HG03064 (cell line): ENCODE measurements at regions not wholly inside any gene's neighbourhood (a gene's known extent, or its start where the extent isn't known, plus 50 kb on each side); places are given as distances from the start of the nearest gene placed in this dataset.

Source experiments
- ATAC-seq: cut with Tn5 transposase; IDR thresholded peaks from one replicate; pipeline ENCODE4 v1.9.1; 2021; ENCODE audit warnings: low read depth; ENCODE audit not compliant: unreplicated experiment

DNA sequence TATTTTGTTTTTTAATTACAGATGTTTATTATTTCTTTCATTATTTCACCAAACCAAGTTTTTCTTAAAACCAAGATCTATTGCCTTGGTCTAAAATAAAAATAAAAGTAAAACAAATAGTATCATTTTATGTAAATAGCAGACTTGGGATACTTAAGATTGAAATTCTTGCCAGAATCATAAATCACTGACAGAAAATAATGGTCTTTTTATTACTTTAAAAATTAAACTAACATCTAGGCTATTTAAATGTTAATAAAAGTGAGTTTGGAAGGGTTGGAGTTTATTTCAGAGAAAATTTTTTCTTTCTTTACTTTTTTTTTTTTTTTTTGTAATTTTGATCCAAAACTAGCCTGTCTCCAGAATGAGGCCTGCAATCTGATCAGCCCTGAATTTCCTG lies 568.0 kb upstream of the IGFBP3 start:
- no peak for ATAC-seq

DNA sequence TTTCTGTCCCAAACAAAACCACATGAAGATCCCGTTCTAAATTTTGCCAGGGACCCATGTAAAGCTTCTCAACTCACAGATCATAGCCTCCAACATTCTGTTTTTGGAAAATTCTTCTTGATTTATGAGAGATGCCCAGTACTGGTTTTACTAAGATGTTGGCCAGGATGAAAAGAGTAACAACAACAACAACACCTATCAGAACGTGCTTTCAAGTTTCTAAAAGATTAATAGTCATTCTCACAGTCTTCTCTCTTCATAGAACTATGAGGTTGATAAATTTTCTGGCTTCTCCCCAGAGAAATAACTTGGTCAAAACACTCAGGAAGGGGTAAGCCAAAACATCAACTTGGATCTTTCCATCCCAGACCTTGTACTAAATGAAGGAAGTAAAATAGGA lies 567.5 kb upstream of the IGFBP3 start:
- ATAC-seq: no peak

DNA sequence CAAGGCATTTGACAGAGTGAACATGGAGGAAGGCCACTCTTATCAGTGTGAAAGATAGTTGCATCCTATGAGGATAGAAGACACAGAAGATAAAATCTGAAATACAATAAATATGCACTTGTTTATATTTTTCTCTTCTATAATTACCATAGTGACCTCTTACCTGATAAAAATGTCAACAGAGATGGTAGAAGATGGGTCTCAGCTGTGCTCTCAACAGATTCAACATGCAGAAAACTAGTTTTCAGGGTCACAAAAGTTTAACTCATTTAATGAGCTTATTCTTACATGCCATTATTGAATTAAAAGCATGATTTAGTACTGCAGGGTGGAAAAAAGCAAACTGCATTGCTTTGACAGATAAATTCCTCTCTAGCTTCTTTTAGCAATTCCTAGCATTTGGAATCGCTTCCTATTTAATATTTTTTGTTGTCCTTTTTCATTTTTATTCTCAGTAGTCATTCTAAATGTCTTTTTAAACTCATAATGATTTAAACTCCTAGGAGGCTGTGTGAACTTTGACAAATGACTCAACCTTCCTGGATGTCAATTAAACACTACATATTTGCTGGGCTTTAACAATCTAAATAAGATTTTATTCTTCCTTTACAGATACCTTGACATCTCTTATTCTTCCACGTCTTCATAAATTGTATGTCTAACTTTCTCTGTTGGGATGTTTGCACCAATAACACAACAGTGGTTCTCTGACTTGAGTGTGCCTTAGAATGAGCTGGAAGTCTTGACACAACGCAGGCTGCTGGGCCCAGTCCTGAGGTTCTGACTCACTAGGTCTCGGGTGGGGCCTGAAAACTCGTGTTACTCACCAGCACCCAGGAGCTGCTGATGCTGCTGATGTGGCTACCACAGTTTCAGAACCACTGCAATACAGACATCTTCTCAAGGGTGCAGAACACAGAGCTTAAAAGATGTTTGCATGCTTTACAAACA lies 565.5 kb upstream of the IGFBP3 start:
- no peak for ATAC-seq

DNA sequence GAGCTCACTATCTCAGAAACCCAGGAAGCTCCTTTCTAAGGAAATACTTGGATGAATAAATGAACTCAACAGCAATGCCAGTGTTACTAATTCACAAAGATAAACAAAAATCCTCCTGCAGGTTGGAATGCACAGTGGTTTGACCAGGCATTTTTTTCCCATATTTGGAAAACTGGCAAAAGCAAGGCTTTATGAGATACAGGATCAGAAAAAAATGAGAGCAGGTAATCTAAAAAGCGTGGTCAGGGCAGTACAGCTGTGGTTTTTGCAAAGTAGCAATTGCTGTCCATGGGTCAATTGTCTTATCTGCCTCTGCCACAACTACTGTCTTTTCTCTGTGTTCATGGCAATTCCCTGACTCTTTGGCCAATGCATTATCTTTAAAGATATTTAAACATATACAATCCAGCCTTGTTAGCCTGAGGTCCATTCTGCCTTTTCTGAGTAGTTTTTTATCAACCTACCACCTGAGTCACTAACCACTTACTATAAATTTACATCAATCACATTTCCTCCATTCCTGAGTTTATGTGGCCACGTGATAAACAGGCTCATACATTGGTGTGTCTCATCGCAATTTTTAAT lies 564.5 kb upstream of the IGFBP3 start:
- no peak for ATAC-seq

DNA sequence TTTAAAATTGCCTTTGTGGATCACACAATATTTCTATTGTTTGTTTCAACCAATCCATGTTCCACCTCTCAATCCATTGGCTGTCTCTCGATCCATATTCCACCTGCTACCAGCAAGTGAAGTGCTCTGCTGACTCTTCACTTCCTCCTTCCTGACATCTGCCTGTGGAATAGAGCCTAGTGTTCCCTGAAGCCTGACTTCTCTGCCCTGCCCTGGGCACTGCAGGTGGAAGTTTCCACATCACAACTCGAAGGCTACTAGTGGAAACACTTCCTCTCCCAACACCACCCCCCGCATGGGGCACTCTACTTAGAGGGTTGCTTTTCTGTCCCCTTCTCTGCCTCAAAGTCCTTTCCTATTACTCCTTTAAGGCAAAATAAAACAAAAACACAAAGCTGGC lies 563.8 kb upstream of the IGFBP3 start:
- ATAC-seq: no peak

DNA sequence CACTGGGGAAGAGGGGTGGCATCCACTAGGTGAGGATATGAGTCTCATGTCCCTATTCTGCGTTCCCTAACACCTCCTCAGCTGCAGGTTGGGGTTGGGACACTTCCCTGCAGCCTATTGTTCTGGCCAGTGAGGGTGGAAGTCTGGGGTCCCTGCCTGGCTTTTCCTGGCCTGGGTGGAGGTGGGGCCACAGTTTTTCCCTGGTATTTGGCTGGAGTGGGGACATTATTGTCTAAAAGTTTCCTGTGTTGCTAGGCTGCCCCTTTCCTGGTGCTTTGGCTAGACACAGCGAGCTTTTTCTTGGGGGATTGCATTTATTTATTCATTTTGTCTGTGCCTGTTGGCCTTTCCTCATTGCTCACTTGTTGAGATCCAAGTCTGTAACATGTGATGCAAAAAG lies 559.5 kb upstream of the IGFBP3 start:
- ATAC-seq: no peak

DNA sequence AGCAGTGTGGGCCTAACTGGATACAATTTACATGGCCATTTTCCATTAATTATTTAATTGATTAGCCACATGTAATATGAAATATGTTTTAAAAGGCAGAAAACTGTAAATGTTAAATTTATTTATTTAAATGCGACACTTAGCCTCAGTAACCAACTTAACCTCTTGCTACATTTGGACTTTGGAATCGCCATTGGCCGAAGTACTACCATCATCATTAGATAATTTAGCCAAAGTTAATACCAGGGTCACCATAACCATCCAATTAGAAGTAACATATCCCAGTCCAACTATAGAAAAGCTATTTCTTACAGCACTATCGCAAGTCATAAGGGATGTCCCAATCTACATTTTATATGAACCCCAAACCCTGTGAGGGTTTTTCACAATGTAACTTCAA lies 558.6 kb upstream of the IGFBP3 start:
- no peak for ATAC-seq

DNA sequence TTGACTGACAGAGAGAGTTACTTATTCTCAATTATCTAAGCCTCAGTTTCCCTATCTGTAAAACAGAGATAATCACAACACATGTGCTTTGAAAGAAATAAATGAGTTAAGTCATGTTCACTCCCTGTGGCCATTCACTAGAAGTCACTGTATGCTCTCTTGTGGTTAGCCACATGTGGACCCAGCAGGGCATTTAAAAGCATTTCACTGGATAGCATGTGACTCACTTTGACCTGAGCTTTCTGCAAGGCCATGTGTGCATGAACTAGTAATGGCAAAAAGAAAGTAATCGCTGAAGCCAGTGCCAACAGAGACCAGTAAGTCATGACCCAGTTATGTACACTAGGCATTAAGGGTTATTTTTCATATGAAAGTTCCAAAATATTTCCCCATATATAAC lies 557.0 kb upstream of the IGFBP3 start:
- no peak for ATAC-seq

DNA sequence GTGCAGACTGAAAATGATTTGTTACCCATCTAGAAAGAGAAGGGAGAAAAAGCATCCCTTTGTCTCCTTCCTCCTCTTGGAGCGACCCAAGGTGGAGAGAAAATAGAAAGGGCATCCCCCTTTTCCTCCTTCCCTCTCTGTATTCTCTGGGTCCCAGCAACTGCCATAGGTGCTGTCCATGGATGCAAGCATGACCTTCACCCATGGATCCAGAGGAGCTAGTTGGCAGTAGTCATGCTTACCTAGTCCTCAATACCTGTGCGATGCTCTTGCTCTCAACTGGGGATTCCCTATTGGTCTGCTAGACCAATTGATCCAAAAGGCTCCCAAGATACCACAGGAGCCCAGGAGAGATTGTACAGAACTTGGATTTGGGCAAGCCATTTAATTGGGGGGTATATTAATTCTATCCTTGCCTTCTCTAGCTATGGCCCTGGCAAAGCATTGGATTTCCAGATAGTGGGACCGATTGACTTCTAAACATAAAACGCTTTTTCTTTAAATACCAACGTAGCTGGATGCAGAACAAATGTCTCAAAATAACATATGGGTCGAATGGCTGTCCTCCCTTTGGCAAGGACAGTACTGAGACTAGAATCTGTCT lies 547.8 kb upstream of the IGFBP3 start:
- ATAC-seq: no peak

DNA sequence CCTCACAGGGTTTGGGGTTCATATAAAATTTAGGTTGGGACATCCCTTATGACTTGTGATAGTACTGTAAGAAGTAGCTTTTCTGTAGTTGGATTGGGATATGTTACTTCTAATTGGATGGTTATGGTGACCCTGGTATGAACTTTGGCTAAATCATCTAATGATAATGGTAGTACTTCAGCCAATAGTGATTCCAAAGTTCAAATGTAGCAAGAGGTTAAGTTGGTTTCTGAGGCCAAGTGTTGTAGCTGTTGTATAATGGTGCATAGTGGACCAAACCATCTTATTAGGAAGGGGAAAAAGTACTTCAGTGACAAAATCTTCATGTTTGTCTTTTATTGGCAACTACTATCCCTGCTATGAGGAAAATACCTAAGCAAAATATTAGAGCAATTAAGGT lies 542.1 kb upstream of the IGFBP3 start:
- ATAC-seq: no peak

DNA sequence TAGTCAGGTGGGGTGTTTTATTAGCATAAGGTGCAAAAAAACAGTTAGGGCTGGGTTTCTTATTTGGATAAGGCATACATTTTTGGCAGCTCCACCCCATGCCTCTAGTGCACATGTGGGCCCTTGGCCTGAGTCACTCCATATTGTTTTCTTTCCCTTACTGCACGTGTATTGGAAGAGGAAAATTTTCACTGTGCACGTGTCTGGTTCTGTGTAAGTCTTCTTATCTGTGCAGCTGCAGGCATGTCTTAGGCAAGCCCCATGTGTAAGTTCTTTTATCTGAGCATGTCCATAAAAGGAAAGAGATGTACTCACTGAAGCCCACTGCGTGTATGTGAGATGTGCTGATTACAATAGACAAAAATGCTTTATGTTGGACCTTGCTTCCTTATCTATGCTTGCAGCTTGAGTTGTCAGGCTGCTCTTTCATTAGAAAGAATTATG lies 540.3 kb upstream of the IGFBP3 start:
- ATAC-seq: no peak

DNA sequence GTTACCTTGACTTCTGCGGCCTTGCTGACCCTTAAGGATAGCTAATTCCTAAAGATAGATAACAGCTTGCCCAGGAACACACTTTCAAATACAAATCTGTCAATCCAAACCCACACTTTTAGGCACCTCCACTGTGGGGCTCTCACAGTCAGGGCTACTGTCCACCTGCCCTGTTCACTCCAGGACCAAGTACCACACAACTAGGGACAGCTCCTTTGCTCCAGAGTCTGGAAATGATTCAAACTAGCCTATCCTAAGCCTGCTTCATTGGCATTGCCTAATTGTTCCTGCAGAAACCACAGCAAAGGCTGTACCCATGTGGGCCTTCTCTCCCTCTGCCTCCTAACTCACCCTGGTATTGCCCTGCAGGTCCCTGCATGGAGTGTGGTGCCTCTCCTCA lies 538.9 kb upstream of the IGFBP3 start:
- ATAC-seq: no peak

DNA sequence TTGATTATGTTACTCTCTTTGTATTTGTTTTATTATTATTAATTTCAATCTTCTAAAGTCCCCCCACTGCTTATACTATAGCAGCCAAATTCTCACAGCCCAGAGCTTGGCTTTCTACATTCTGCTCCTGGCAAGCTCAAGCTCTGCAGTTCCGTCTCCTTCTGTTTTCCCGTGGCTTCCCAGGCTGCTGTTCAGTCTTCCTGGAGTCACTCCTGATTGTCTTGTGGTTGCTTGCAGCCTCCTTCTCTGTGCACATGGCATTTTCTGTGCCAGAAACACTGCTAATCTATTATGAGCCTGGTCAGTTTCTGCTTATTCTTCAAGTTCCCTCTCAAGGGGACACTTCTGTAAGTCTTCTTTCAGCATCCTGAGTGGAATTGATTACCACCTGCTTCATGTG lies 533.7 kb upstream of the IGFBP3 start:
- no peak for ATAC-seq

DNA sequence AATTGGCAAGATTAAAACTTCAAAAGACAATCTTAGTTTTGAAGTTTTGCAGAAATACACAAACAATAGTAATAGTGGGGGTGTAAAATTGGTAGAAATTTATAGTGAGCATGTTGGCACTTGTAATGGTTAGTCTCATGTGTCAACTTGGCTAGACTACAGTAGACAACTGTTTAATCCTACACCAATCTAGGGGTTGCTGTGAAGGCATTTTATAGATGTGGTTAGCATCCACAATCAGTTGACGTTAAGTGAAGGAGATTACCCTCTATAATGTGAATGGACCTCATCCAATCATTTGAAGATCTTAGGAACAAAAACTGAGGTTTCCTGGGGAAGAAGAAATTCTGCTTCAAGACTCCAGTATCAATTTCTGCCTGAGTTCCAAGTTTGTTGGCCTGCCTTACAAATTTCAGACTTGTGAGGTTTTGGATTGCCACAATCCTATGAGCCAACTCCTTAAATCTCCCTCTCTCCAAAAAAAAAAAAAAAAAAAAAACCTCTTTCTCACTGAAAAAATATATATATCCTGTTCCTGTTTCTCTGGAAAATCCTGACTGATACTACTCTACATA lies 531.6 kb upstream of the IGFBP3 start:
- no peak for ATAC-seq

DNA sequence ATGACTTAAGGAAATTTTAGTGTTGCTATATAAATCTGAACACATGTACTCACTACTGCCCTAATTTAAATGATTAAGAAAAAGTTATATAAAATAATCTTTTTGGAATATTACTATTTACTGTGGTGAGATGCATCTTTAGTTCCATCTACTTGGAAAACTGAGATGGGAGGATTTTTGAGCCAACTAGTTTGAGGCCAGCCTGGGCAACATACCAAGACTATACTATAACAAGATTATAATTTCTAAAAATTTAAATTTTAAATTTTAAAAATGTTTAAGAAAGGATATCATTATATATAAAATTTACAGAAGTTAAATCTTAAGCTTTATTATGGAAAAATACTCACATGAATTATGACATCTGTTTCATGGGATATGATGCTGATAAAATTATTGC lies 530.8 kb upstream of the IGFBP3 start:
- no peak for ATAC-seq

DNA sequence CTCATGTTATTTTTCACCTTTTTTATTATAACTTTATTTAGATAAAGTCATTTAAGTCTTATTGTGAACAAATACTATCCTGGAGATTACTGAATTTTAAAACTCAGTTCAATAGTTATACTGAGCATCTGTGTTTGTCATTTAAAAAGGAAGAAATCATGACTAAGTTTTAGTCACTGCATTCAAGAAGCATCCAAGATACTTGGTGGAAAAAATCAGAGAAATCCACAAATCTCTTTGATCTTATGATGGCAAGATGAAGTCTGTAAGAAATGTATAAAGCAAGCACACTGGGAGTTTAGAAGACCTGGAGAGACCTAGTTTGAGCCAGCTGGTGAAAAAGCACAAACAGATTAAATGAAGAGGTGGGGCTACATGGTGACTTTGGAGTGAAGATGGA lies 529.8 kb upstream of the IGFBP3 start:
- ATAC-seq: no peak

DNA sequence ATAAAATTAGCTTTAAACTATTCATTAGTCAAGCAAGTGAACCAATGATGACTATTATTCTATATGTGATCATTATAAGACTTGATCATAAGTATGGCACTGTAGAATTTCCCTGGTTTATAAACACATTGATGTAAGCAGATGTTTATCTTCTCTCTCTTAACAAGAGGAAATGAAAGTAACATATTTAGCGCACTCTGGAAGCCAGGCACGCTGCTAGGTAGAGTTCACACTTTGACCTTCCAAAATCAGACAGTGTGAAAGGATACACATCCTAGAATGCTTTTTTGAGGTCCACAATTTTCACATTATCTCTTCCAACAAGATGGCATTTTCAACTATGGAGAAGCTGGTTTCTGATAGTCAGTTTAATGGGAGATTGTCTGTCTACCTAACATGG lies 529.4 kb upstream of the IGFBP3 start:
- ATAC-seq: no peak

DNA sequence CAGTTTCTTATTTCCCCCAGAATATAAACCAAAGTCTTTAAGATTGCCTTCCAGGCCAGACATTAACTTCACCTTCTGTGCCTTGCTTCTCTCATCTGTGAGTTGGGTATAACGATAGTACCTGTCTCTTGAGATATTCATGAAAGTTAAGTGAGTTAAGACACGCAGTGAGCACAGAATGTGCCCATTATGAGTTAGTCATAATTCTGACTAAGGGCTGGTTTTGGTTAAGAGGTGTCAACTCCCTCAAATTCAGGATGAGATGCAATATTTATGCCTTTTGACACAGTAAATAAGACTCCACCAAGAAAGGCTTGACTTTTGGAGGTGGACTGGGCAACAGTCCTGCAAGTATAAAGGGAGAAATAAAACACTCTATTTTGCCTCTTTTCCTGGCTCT lies 528.7 kb upstream of the IGFBP3 start:
- no peak for ATAC-seq

DNA sequence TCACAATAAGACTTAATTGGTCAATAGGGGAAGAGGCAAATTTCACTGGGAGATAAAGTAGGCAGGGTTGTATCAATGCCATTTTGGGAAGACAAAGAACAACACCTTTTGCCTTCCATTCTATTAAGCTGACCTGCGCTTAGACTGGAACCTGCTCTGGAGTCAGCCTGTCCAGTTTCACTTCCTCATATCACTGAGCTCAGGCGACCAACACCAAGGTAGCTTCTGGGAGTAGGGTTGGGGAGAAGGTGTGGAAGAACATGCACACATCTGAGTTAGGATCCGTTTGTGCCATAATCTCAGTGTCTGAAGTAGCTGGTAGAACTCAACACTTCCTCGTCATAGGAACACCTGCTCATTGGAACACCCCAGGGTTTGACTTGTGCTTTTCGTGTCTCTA lies 527.4 kb upstream of the IGFBP3 start:
- no peak for ATAC-seq

DNA sequence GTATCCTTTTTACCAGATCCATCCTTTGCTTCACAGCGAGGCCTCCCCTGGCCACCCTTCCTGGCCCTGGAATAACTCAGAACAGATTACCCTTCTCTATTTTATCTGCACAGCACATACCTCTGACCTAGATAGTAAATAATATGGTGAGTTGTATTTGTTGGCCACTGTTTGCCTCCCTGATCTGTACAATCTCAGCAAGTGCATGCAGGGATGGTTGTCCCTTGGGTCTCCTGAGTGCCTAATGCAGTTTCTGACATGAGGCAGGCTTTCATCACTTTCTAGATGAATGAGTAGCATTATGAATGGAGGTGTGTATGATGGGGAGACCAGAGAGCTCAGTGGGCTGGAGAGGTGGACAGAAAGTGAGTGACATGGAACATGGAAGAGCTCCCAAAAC lies 525.1 kb upstream of the IGFBP3 start:
- no peak for ATAC-seq

DNA sequence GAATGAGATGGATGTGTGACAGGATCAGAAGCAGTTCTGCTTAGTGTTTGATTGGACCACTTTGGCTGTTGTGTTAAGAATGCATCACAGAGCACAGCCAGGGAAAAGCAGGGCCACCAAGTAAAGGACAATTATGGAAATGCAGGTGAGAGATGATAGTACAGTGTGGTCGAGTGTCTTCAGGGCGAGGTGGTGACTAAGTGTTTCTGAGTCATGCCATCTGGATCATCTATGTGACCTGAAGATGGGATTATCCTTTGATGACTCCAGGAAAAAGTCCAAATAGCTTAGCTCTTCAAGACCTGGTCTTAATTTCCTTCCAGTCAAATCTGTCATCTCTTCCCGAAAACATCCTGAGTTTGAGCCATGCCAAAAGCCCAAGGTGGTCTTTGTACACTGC lies 523.2 kb upstream of the IGFBP3 start:
- ATAC-seq: no peak
